AG04449 (cell line): ENCODE measurements at regions not wholly inside any gene's neighbourhood (a gene's known extent, or its start where the extent isn't known, plus 50 kb on each side); places are given as distances from the start of the nearest gene placed in this dataset.

Experiments used
- CTCF ChIA-PET: fragments of 350-600 bp; formaldehyde crosslinking; extraction: SDS; loops from one replicate; lab custom pipeline; 2021; ENCODE audit warnings: antibody characterized with exemption; lab: Yijun Ruan, JAX
- POLR2A ChIA-PET: fragments of 400-600, 350-600 bp; formaldehyde crosslinking; extraction: SDS; loops from one replicate; lab custom pipeline; 2020; ENCODE audit warnings: antibody characterized with exemption, inconsistent platforms; lab: Yijun Ruan, JAX
- DNase-seq: peaks from one replicate; pipeline ENCODE4 v3.0.0-alpha.2; 2010; ENCODE audit warnings: low read depth, low spot score
- H3K4me3 ChIP-seq: 2 replicates; pipeline ENCODE4 v1.5.1; 2011; ENCODE audit warnings: low read depth, mild to moderate bottlenecking, control low read depth, low read length
- TF ChIP-seq, protein P1 (sequence below): IDR thresholded peaks from one replicate; pipeline ENCODE4 v1.5.1; 2011; ENCODE audit warnings: mild to moderate bottlenecking, moderate library complexity, low read length, control low read depth, inconsistent platforms; ENCODE audit not compliant: insufficient read depth; ENCODE audit errors: missing control alignments

- H3K4me3 ChIP-seq = no peak overlapping the region
- POLR2A ChIA-PET = no interaction called here
- no peak for DNase-seq
- TF ChIP-seq, protein P1, sequence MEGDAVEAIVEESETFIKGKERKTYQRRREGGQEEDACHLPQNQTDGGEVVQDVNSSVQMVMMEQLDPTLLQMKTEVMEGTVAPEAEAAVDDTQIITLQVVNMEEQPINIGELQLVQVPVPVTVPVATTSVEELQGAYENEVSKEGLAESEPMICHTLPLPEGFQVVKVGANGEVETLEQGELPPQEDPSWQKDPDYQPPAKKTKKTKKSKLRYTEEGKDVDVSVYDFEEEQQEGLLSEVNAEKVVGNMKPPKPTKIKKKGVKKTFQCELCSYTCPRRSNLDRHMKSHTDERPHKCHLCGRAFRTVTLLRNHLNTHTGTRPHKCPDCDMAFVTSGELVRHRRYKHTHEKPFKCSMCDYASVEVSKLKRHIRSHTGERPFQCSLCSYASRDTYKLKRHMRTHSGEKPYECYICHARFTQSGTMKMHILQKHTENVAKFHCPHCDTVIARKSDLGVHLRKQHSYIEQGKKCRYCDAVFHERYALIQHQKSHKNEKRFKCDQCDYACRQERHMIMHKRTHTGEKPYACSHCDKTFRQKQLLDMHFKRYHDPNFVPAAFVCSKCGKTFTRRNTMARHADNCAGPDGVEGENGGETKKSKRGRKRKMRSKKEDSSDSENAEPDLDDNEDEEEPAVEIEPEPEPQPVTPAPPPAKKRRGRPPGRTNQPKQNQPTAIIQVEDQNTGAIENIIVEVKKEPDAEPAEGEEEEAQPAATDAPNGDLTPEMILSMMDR = no peak
- CTCF ChIA-PET = no interaction called here
Observed at GRCh38 chr2:14530506-14530905, 102.0 kb upstream of the LRATD1 start.

DNA sequence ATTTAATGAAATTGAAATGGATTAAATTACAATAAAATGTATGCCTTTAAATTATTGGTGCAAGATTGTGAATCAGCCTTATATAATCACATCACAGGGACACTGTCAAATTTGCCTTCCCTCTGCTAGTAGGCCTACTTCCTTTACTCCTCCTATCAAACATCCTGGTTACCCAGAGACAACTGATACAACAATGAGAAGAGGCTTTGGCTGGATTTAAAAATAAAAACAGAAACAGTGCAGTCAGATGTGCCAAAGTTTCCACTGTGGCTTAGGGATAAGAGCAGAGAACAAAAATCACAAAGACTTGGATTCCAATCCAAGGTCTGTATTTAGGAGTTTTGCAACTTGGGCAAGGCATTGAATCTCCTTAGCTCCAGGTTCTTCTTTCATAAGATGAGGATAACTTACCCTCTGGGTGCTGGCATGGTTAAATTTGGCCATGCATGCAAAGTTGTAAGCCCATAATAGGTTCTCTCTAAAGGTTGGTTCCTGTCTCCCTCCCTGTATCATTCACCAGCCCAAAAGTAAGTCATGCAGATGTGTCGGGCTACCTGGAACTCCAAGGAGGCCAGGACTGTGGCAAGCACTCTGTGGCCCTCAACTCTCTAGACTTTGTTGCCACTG is 99.3 kb upstream of the LRATD1 start:
- TF ChIP-seq, protein P1 = no peak

DNA sequence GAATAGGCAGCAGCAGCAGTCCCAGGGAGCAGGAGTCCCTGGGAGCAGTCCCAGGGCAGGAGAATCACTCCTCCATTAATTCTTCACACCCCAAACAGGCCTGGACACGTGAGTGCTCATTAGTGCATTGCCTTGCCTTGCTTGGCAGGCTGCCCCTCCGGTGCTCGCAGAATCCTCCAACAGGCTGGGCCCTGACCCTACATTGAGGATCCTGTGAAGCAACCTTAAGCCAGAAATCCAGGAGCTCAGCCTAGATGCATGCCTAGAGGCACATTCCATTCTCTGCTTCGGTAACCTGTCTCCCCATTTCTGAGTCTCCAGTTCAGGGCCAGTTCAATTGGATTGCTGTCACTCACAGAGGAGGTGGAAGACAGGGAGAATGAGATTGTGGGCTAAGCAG is 97.4 kb upstream of the LRATD1 start:
- TF ChIP-seq, protein P1 = no peak
- DNase-seq = no peak
- no peak overlapping the region for H3K4me3 ChIP-seq
- POLR2A ChIA-PET = no interaction called here
- CTCF ChIA-PET = no interaction called here

More for the DNA sequence above, 99.3 kb upstream of the LRATD1 start:
- ChIA-PET POLR2A (no interaction called here), CTCF (no interaction called here)
- no peak for DNase-seq
- no peak overlapping the region for H3K4me3 ChIP-seq

GRCh38 chr2:14536976-14537375 is 95.5 kb upstream of the LRATD1 start:
- DNase-seq = no peak
- ChIA-PET CTCF (no interaction called here), POLR2A (no interaction called here)
- TF ChIP-seq, protein P1 = no peak
- no peak overlapping the region for H3K4me3 ChIP-seq

GRCh38 chr2:14540015-14540414 is 92.5 kb upstream of the LRATD1 start:
- no peak overlapping the region for H3K4me3 ChIP-seq
- no peak for DNase-seq
- ChIA-PET POLR2A (no interaction called here), CTCF (no interaction called here)
- TF ChIP-seq, protein P1 = no peak

DNA sequence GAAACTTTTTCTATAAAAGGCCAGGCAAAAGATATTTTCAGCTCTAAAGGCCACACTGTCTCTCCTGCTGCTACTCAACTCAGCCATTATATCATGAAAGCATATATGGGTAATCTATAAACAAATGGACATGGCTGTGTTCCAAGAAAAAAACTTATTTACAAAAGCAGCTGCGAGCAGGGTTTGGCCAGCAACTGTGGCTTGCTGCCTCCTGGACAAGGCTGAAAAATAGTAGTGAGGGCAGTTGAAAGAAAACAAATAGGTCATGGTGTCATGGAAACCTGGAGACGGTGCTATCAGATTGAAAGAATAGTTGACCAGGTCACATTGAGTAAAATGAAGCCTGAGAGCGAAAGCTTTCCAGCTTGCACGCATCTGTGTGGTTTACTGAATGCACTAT is 89.2 kb upstream of the LRATD1 start:
- POLR2A ChIA-PET = no interaction called here
- TF ChIP-seq, protein P1 = no peak
- no peak for DNase-seq
- CTCF ChIA-PET = no interaction called here
- no peak overlapping the region for H3K4me3 ChIP-seq
